ACHN (cell line): ENCODE measurements at regions not wholly inside any gene's neighbourhood (a gene's known extent, or its start where the extent isn't known, plus 50 kb on each side); places are given as distances from the start of the nearest gene placed in this dataset.
"Not testable (repeated sequence)": the region's sequence is repeated elsewhere in the genome, so short reads cannot be mapped to it uniquely, and the experiment has no call there.

Experiments used
- DNase-seq: peaks from one replicate; pipeline ENCODE4 v3.0.0-alpha.2; 2015
- in situ Hi-C: cut with HindIII; loops from 2 replicates; pipeline ENCODE4 v1.10.0; 2017; ENCODE audit warnings: low sequenced_read_pairs, low pct_ligation_motif_present, low pct_unique_long_range_greater_than_20kb

GRCh38 chrX:138859421-138859820 is 147.9 kb upstream of the FGF13 start:
- in situ Hi-C loops = no loop called here

GRCh38 chrX:138858951-138859350 is 147.4 kb upstream of the FGF13 start:
- in situ Hi-C loops = no loop called here
- DNase-seq = no peak

More at GRCh38 chrX:138859421-138859820, 147.9 kb upstream of the FGF13 start:
- DNase-seq = no peak

- DNase-seq = no peak
- in situ Hi-C loops = no loop called here
These were observed 146.9 kb upstream of the FGF13 start for GRCh38 chrX:138858438-138858837.

- in situ Hi-C loops = no loop called here
- DNase-seq = no peak
These were observed 145.5 kb upstream of the FGF13 start for GRCh38 chrX:138856881-138857604.

GRCh38 chrX:138853936-138854335 is 142.4 kb upstream of the FGF13 start:
- in situ Hi-C loops = no loop called here
- no peak for DNase-seq

GRCh38 chrX:138849521-138849920 is 138.0 kb upstream of the FGF13 start:
- in situ Hi-C loops = no loop called here

GRCh38 chrX:138847930-138848329 is 136.4 kb upstream of the FGF13 start:
- in situ Hi-C loops = no loop called here
- DNase-seq = no peak

More at GRCh38 chrX:138849521-138849920, 138.0 kb upstream of the FGF13 start:
- no peak for DNase-seq

- no peak for DNase-seq
- in situ Hi-C loops = no loop called here
These were observed 134.3 kb upstream of the FGF13 start for GRCh38 chrX:138845786-138846185.

GRCh38 chrX:138807400-138807799 is 95.9 kb upstream of the FGF13 start:
- DNase-seq, in situ Hi-C loops: not testable (repeated sequence)

GRCh38 chrX:138794246-138794645 is 82.7 kb upstream of the FGF13 start:
- DNase-seq = no peak
- in situ Hi-C loops = no loop called here

- DNase-seq = no peak
- in situ Hi-C loops = no loop called here
These were observed 80.0 kb upstream of the FGF13 start for GRCh38 chrX:138791551-138791950.

- DNase-seq = no peak
- in situ Hi-C loops = no loop called here
These were observed 77.3 kb upstream of the FGF13 start for GRCh38 chrX:138788771-138789170.

GRCh38 chrX:138778576-138778909 is 67.0 kb upstream of the FGF13 start:
- DNase-seq, in situ Hi-C loops: not testable (repeated sequence)

GRCh38 chrX:138777908-138778575 is 66.5 kb upstream of the FGF13 start:
- in situ Hi-C loops, DNase-seq: not testable (repeated sequence)

- no peak for DNase-seq
- in situ Hi-C loops = no loop called here
These were observed 65.7 kb upstream of the FGF13 start for GRCh38 chrX:138777230-138777629.

- in situ Hi-C loops = no loop called here
These were observed 64.0 kb upstream of the FGF13 start for GRCh38 chrX:138775517-138775916.

GRCh38 chrX:138771047-138771446 is 59.5 kb upstream of the FGF13 start:
- in situ Hi-C loops = no loop called here
- DNase-seq = no peak

More at GRCh38 chrX:138775517-138775916, 64.0 kb upstream of the FGF13 start:
- DNase-seq = peak; percentile 32

GRCh38 chrX:138769918-138770317 is 58.4 kb upstream of the FGF13 start:
- in situ Hi-C loops = no loop called here
- no peak for DNase-seq

GRCh38 chrX:138765051-138765450 is 53.5 kb upstream of the FGF13 start:
- no peak for DNase-seq
- in situ Hi-C loops = no loop called here

GRCh38 chrX:138763761-138764160 is 52.2 kb upstream of the FGF13 start:
- in situ Hi-C loops = no loop called here
- no peak for DNase-seq
